ENCODE measurements at regions not wholly inside any gene's neighbourhood (a gene's known extent, or its start where the extent isn't known, plus 50 kb on each side); places are given as distances from the start of the nearest gene placed in this dataset.
"Not testable (repeated sequence)": the region's sequence is repeated elsewhere in the genome, so short reads cannot be mapped to it uniquely, and the experiment has no call there.

DNA sequence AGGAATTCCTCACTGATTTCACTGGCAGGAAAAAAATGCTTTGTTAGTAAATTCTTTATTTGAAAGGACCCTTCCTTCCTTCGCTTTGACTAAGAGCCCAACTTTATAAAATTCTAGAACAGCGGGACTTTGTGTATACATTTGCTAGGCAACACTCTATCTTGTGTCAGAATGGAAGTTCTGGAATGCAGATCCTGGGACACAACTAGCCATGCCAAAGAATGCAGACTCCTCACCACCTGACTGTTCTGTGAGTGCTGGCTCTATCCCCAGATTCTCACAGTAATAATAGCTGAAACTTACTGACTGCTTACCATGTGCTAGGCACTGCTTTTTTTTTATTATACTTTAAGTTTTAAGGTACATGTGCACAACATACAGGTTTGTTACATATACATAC lies 73.3 kb upstream of the ZDHHC15 start:
- H4K20me1 ChIP-seq (ENCODE audit: control insufficient read depth, extremely low read depth, insufficient read depth, low read length), result no peaks in the 10 kb centered on the region
- H3K9me1 ChIP-seq (ENCODE audit: control insufficient read depth, extremely low read depth, insufficient read depth, low read length), result no peaks in the 10 kb centered on the region
- H3K4me1 ChIP-seq (ENCODE audit: control insufficient read depth, extremely low read depth, insufficient read depth, low read length), result no peaks in the 10 kb centered on the region
- H3K9ac ChIP-seq (ENCODE audit: control insufficient read depth, extremely low read depth, insufficient read depth, low read length), result no peak overlapping the region
- TF ChIP-seq EZH2 (IDR thresholded peaks at IDR 0.05; ENCODE audit: low read length), result no peak
- TF ChIP-seq, protein P1, sequence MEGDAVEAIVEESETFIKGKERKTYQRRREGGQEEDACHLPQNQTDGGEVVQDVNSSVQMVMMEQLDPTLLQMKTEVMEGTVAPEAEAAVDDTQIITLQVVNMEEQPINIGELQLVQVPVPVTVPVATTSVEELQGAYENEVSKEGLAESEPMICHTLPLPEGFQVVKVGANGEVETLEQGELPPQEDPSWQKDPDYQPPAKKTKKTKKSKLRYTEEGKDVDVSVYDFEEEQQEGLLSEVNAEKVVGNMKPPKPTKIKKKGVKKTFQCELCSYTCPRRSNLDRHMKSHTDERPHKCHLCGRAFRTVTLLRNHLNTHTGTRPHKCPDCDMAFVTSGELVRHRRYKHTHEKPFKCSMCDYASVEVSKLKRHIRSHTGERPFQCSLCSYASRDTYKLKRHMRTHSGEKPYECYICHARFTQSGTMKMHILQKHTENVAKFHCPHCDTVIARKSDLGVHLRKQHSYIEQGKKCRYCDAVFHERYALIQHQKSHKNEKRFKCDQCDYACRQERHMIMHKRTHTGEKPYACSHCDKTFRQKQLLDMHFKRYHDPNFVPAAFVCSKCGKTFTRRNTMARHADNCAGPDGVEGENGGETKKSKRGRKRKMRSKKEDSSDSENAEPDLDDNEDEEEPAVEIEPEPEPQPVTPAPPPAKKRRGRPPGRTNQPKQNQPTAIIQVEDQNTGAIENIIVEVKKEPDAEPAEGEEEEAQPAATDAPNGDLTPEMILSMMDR (optimal IDR thresholded peaks at IDR 0.05 in 1 of 3, IDR thresholded peaks at IDR 0.05 in 1 of 3, conservative IDR thresholded peaks at IDR 0.05 in 1 of 3; ENCODE audit: extremely low read depth in 1 of 3, insufficient read depth in 2 of 3, low read length in 3 of 3), result no peak
- no peaks in the 10 kb centered on the region for H3K36me3 ChIP-seq (ENCODE audit: control insufficient read depth in 2 of 2, extremely low read depth in 1 of 2, insufficient read depth in 2 of 2, low read length in 2 of 2)
- no peaks in the 10 kb centered on the region for H3K79me2 ChIP-seq (ENCODE audit: control insufficient read depth, insufficient read depth, low read length)
- H3K27ac ChIP-seq (ENCODE audit: control insufficient read depth, insufficient read depth, low read length), result no peak overlapping the region
- FAIRE-seq, result no peak
- H3K27me3 ChIP-seq (ENCODE audit: control insufficient read depth, extremely low read depth, insufficient read depth, low read length), result no peaks in the 10 kb centered on the region
- dilution Hi-C loops (cut with MboI; ENCODE audit: extremely low pct_ligation_motif_present, low sequenced_read_pairs), result no loop called here
- no peak for DNase-seq (ENCODE audit: low read depth, low spot score)
- H3K4me2 ChIP-seq (ENCODE audit: control insufficient read depth, extremely low read depth, insufficient read depth, low read depth, low read length), result no peak overlapping the region
- no peak overlapping the region for H2AFZ ChIP-seq (ENCODE audit: control insufficient read depth, low read length)
- no peaks in the 10 kb centered on the region for H3K9me3 ChIP-seq (ENCODE audit: control insufficient read depth, low read depth, low read length)
- H3K4me3 ChIP-seq (ENCODE audit: control insufficient read depth in 2 of 3, extremely low read depth in 1 of 3, insufficient read depth in 2 of 3, low read depth in 1 of 3, low read length in 3 of 3), result no peak overlapping the region

DNA sequence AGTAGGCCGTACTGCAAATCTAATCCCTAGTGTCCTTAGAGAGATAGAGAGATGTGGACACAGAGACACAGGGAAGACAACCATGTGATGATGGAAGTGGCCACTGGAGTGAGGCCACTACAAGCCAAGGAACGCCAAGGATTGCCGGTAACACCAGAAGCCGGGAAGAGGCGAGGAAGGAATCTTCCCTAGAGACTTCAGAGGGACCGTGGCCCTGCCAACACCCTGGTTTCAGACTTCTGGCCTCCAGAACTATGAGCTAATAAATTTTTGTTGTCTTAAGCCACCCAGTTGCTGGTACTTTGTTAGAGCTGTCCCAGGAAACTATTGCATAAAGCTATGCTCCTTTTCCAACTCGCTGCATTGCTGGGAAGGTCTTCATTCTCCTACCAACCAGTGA lies 70.3 kb upstream of the ZDHHC15 start:
- H3K4me3 ChIP-seq (ENCODE audit: control insufficient read depth in 2 of 3, extremely low read depth in 1 of 3, insufficient read depth in 2 of 3, low read depth in 1 of 3, low read length in 3 of 3); H4K20me1 ChIP-seq (ENCODE audit: control insufficient read depth, extremely low read depth, insufficient read depth, low read length); H3K4me1 ChIP-seq (ENCODE audit: control insufficient read depth, extremely low read depth, insufficient read depth, low read length); H3K79me2 ChIP-seq (ENCODE audit: control insufficient read depth, insufficient read depth, low read length); H3K36me3 ChIP-seq (ENCODE audit: control insufficient read depth in 2 of 2, extremely low read depth in 1 of 2, insufficient read depth in 2 of 2, low read length in 2 of 2); H3K27me3 ChIP-seq (ENCODE audit: control insufficient read depth, extremely low read depth, insufficient read depth, low read length); H3K9me3 ChIP-seq (ENCODE audit: control insufficient read depth, low read depth, low read length); DNase-seq (ENCODE audit: low read depth, low spot score); H3K9me1 ChIP-seq (ENCODE audit: control insufficient read depth, extremely low read depth, insufficient read depth, low read length); H2AFZ ChIP-seq (ENCODE audit: control insufficient read depth, low read length); H3K9ac ChIP-seq (ENCODE audit: control insufficient read depth, extremely low read depth, insufficient read depth, low read length); H3K27ac ChIP-seq (ENCODE audit: control insufficient read depth, insufficient read depth, low read length); FAIRE-seq; dilution Hi-C loops (cut with MboI; ENCODE audit: extremely low pct_ligation_motif_present, low sequenced_read_pairs); H3K4me2 ChIP-seq (ENCODE audit: control insufficient read depth, extremely low read depth, insufficient read depth, low read depth, low read length): not testable (repeated sequence)

DNA sequence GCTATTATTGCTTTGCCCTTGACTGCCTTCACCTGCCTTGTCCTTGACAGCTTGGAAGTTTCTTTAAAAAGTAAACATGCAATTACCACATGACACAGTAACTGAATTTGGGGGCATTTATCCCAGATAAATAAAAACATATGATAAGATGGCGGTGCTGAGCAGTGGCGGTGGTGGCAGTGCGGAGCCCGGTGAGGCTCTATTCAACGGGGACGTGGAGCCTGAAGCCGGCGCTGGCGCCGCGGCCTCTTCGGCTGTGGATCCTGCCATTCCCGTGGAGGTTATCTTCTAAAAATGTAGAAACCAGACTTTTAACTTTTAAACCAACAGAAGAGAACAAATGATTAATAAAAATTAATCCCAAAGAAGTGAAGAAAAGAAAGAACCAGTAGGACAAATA lies 59.7 kb upstream of the ZDHHC15 start:
- Histone ChIP-seq H3K9me3 (ENCODE audit: control insufficient read depth, low read depth, low read length) (no peaks in the 10 kb centered on the region), H3K9me1 (ENCODE audit: control insufficient read depth, extremely low read depth, insufficient read depth, low read length) (no peaks in the 10 kb centered on the region), H3K79me2 (ENCODE audit: control insufficient read depth, insufficient read depth, low read length) (no peaks in the 10 kb centered on the region), H3K27ac (ENCODE audit: control insufficient read depth, insufficient read depth, low read length) (no peak overlapping the region), H3K4me3 (ENCODE audit: control insufficient read depth in 2 of 3, extremely low read depth in 1 of 3, insufficient read depth in 2 of 3, low read depth in 1 of 3, low read length in 3 of 3) (no peak overlapping the region), H2AFZ (ENCODE audit: control insufficient read depth, low read length) (no peak overlapping the region), H3K27me3 (ENCODE audit: control insufficient read depth, extremely low read depth, insufficient read depth, low read length) (no peaks in the 10 kb centered on the region), H3K4me1 (ENCODE audit: control insufficient read depth, extremely low read depth, insufficient read depth, low read length) (no peaks in the 10 kb centered on the region), H3K36me3 (ENCODE audit: control insufficient read depth in 2 of 2, extremely low read depth in 1 of 2, insufficient read depth in 2 of 2, low read length in 2 of 2) (no peaks in the 10 kb centered on the region), H3K9ac (ENCODE audit: control insufficient read depth, extremely low read depth, insufficient read depth, low read length) (no peak overlapping the region), H4K20me1 (ENCODE audit: control insufficient read depth, extremely low read depth, insufficient read depth, low read length) (no peaks in the 10 kb centered on the region), H3K4me2 (ENCODE audit: control insufficient read depth, extremely low read depth, insufficient read depth, low read depth, low read length) (no peak overlapping the region)
- dilution Hi-C loops (cut with MboI; ENCODE audit: extremely low pct_ligation_motif_present, low sequenced_read_pairs), result no loop called here
- TF ChIP-seq, protein P1 (optimal IDR thresholded peaks at IDR 0.05 in 1 of 3, IDR thresholded peaks at IDR 0.05 in 1 of 3, conservative IDR thresholded peaks at IDR 0.05 in 1 of 3; ENCODE audit: extremely low read depth in 1 of 3, insufficient read depth in 2 of 3, low read length in 3 of 3), result no peak
- TF ChIP-seq EZH2 (IDR thresholded peaks at IDR 0.05; ENCODE audit: low read length), result no peak
- no peak for FAIRE-seq
- no peak for DNase-seq (ENCODE audit: low read depth, low spot score)

All from keratinocyte (primary cell).